Stromal cell of bone marrow (primary cell): ENCODE measurements at regions not wholly inside any gene's neighbourhood (a gene's known extent, or its start where the extent isn't known, plus 50 kb on each side); places are given as distances from the start of the nearest gene placed in this dataset.
"Not testable (repeated sequence)": the region's sequence is repeated elsewhere in the genome, so short reads cannot be mapped to it uniquely, and the experiment has no call there.

Experiments used
- DNase-seq: peaks from one replicate; pipeline ENCODE4 v3.0.0-alpha.2; 2012; ENCODE audit warnings: low read depth

DNA sequence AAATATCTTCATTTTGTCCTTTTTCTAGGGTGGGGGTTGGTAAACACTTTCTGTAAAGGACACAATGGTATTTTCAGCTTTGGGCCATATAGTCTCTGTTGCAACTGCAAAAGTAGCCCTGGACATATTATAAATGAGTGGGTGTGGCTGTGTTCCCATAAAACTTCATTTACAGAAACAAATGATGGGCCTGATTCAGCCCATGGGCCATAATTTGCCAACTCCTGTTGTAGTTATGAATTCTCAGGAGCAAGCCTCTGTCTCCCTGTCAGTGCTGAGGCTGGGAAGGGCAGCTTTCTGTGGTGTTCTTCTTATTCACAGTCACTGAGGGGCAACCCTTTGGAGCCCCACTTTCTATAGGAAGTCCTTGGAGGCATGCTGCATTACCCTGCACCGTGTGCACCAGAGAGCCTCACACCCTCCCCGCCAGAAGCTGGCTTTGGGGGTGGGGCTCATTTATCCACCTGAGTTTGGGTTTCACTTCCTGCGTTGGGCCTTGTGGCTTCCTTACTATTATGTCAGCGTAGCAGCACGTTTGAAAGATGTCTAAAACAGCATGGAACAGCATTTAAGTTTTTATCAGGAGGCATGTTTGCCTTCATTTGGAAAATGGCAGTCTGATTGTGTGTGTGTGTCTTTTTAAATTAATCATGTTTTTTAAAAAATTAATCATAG, 60.8 kb upstream of the FAN1 start:
- not testable (repeated sequence) for DNase-seq

- not testable (repeated sequence) for DNase-seq
Measured at GRCh38 chr15:30845536-30845935, 58.2 kb upstream of the FAN1 start.
